HEK293 (cell line): ENCODE measurements at regions not wholly inside any gene's neighbourhood (a gene's known extent, or its start where the extent isn't known, plus 50 kb on each side); places are given as distances from the start of the nearest gene placed in this dataset.

Source experiments
- CTCF ChIA-PET: fragments of 350-600 bp; formaldehyde crosslinking; extraction: SDS; loops from one replicate; lab custom pipeline; 2021; ENCODE audit warnings: antibody characterized with exemption; lab: Yijun Ruan, JAX
- POLR2A ChIA-PET: fragments of 300-600 bp; formaldehyde crosslinking; extraction: SDS; loops from one replicate; lab custom pipeline; 2020; ENCODE audit warnings: antibody characterized with exemption, inconsistent platforms; lab: Yijun Ruan, JAX
- H3K27ac ChIP-seq: fragments of 200-500 bp; sonication (Bioruptor generic); 2 replicates; pipeline ENCODE4 v1.5.1; 2014; ENCODE audit warnings: low read depth, low read length, control low read depth, inconsistent platforms; ENCODE audit errors: extremely low read depth
- H3K36me3 ChIP-seq, 2 experiments: fragments of 200-500 bp in 1 of 2; sonication (Bioruptor generic) in 1 of 2; 1 replicate in 1 of 2; 2 replicates in 1 of 2; pipeline ENCODE4 v1.5.1; 2014 to 2017; ENCODE audit warnings: inconsistent platforms in 2 of 2, low read length in 2 of 2; ENCODE audit not compliant: control insufficient read depth in 2 of 2, insufficient read depth in 1 of 2
- H3K4me1 ChIP-seq: fragments of 200-500 bp; sonication (Bioruptor generic); 2 replicates; pipeline ENCODE4 v1.5.1; 2014; ENCODE audit warnings: mild to moderate bottlenecking, low read length, inconsistent platforms; ENCODE audit not compliant: control insufficient read depth, insufficient read depth
- H3K4me3 ChIP-seq: 2 replicates; pipeline ENCODE4 v1.5.1; 2011; ENCODE audit warnings: low read depth, mild to moderate bottlenecking, control low read depth, low read length, moderate library complexity
- H3K9me3 ChIP-seq: fragments of 200-500 bp; sonication (Bioruptor generic); 2 replicates; pipeline ENCODE4 v1.5.1; 2014; ENCODE audit warnings: low read depth, low read length, inconsistent platforms; ENCODE audit not compliant: control insufficient read depth, insufficient read depth
- EGR2 ChIP-seq: fragments of 450-650 bp; formaldehyde crosslinking; IDR thresholded peaks from 2 replicates; pipeline ENCODE4 v1.5.1; 2016; ENCODE audit warnings: low read depth, missing biosample characterization, missing genetic modification characterization
- KLF10 ChIP-seq: fragments of 450-650 bp; IDR thresholded peaks from 2 replicates; pipeline ENCODE4 v1.5.1; 2018; ENCODE audit warnings: missing biosample characterization, mild to moderate bottlenecking, missing genetic modification characterization
- SP2 ChIP-seq: fragments of 450-650 bp; formaldehyde crosslinking; IDR thresholded peaks from 2 replicates; pipeline ENCODE4 v1.5.1; 2016; ENCODE audit warnings: missing biosample characterization, missing genetic modification characterization
- ZNF157 ChIP-seq: fragments of 450-650 bp; formaldehyde crosslinking; IDR thresholded peaks from 2 replicates; pipeline ENCODE4 v1.5.1; 2016; ENCODE audit warnings: missing biosample characterization, missing genetic modification characterization
- ZNF184 ChIP-seq: fragments of 450-650 bp; IDR thresholded peaks from 2 replicates; pipeline ENCODE4 v1.5.1; 2018; ENCODE audit warnings: missing biosample characterization, mild to moderate bottlenecking, missing genetic modification characterization
- ZNF239 ChIP-seq: fragments of 450-650 bp; formaldehyde crosslinking; IDR thresholded peaks from 2 replicates; pipeline ENCODE4 v1.5.1; 2016; ENCODE audit warnings: missing biosample characterization, missing genetic modification characterization
- ZNF266 ChIP-seq: fragments of 450-650 bp; formaldehyde crosslinking; IDR thresholded peaks from 2 replicates; pipeline ENCODE4 v1.5.1; 2016; ENCODE audit warnings: missing biosample characterization, missing genetic modification characterization, low read depth
- ZNF280C ChIP-seq: fragments of 450-650 bp; formaldehyde crosslinking; IDR thresholded peaks from 2 replicates; pipeline ENCODE4 v1.5.1; 2016; ENCODE audit warnings: missing biosample characterization, missing genetic modification characterization
- ZNF324 ChIP-seq: fragments of 450-650 bp; formaldehyde crosslinking; IDR thresholded peaks from 2 replicates; pipeline ENCODE4 v1.5.1; 2016; ENCODE audit warnings: missing biosample characterization, missing genetic modification characterization
- ZNF513 ChIP-seq: fragments of 450-650 bp; IDR thresholded peaks from 2 replicates; pipeline ENCODE4 v1.5.1; 2018; ENCODE audit warnings: missing biosample characterization, missing genetic modification characterization
- ZNF548 ChIP-seq: fragments of 450-650 bp; formaldehyde crosslinking; IDR thresholded peaks from 2 replicates; pipeline ENCODE4 v1.5.1; 2016; ENCODE audit warnings: missing biosample characterization, missing genetic modification characterization
- ZNF621 ChIP-seq: fragments of 450-650 bp; formaldehyde crosslinking; IDR thresholded peaks from 2 replicates; pipeline ENCODE4 v1.5.1; 2017; ENCODE audit warnings: missing biosample characterization, missing genetic modification characterization
- ZNF654 ChIP-seq: fragments of 450-650 bp; formaldehyde crosslinking; IDR thresholded peaks from 2 replicates; pipeline ENCODE4 v1.5.1; 2016; ENCODE audit warnings: low read depth, missing biosample characterization, missing genetic modification characterization
- ZNF660 ChIP-seq: fragments of 450-650 bp; IDR thresholded peaks from 2 replicates; pipeline ENCODE4 v1.5.1; 2018; ENCODE audit warnings: missing biosample characterization, mild to moderate bottlenecking, missing genetic modification characterization
- ZNF692 ChIP-seq: fragments of 450-650 bp; formaldehyde crosslinking; IDR thresholded peaks from 2 replicates; pipeline ENCODE4 v1.5.1; 2016; ENCODE audit warnings: missing biosample characterization, missing genetic modification characterization
- TF ChIP-seq, protein P1 (sequence below): fragments of 450-650 bp; formaldehyde crosslinking; IDR thresholded peaks from 2 replicates; pipeline ENCODE4 v1.5.1; 2017; ENCODE audit warnings: missing biosample characterization, missing genetic modification characterization
- TF ChIP-seq, protein P2 (sequence below): fragments of 450-650 bp; formaldehyde crosslinking; IDR thresholded peaks from 2 replicates; pipeline ENCODE4 v1.5.1; 2016; ENCODE audit warnings: missing biosample characterization, missing genetic modification characterization
- TF ChIP-seq, protein P3 (sequence below): fragments of 450-650 bp; formaldehyde crosslinking; IDR thresholded peaks from 2 replicates; pipeline ENCODE4 v1.5.1; 2017; ENCODE audit warnings: missing biosample characterization, missing genetic modification characterization

- TF ChIP-seq ZNF266 (tag by site-specific recombination) = no peak
- TF ChIP-seq, protein P1, sequence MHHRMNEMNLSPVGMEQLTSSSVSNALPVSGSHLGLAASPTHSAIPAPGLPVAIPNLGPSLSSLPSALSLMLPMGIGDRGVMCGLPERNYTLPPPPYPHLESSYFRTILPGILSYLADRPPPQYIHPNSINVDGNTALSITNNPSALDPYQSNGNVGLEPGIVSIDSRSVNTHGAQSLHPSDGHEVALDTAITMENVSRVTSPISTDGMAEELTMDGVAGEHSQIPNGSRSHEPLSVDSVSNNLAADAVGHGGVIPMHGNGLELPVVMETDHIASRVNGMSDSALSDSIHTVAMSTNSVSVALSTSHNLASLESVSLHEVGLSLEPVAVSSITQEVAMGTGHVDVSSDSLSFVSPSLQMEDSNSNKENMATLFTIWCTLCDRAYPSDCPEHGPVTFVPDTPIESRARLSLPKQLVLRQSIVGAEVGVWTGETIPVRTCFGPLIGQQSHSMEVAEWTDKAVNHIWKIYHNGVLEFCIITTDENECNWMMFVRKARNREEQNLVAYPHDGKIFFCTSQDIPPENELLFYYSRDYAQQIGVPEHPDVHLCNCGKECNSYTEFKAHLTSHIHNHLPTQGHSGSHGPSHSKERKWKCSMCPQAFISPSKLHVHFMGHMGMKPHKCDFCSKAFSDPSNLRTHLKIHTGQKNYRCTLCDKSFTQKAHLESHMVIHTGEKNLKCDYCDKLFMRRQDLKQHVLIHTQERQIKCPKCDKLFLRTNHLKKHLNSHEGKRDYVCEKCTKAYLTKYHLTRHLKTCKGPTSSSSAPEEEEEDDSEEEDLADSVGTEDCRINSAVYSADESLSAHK (tag by site-specific recombination) = no peak
- TF ChIP-seq, protein P2, sequence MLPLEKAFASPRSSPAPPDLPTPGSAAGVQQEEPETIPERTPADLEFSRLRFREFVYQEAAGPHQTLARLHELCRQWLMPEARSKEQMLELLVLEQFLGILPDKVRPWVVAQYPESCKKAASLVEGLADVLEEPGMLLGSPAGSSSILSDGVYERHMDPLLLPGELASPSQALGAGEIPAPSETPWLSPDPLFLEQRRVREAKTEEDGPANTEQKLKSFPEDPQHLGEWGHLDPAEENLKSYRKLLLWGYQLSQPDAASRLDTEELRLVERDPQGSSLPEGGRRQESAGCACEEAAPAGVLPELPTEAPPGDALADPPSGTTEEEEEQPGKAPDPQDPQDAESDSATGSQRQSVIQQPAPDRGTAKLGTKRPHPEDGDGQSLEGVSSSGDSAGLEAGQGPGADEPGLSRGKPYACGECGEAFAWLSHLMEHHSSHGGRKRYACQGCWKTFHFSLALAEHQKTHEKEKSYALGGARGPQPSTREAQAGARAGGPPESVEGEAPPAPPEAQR (tag by site-specific recombination) = no peak
- no peak for TF ChIP-seq ZNF513 (tag by site-specific recombination)
- TF ChIP-seq ZNF621 = no peak
- TF ChIP-seq KLF10 (tag by site-specific recombination) = no peak
- no peak for TF ChIP-seq ZNF239 (tag by site-specific recombination)
- TF ChIP-seq SP2 (tag by site-specific recombination) = no peak
- no peak for TF ChIP-seq ZNF692 (tag by site-specific recombination)
- TF ChIP-seq ZNF324 = no peak
- no peak for TF ChIP-seq ZNF280C (tag by site-specific recombination)
- no peak for TF ChIP-seq ZNF654 (tag by site-specific recombination)
- Histone ChIP-seq H3K4me1 (no peaks in the 10 kb centered on the region), H3K4me3 (no peak overlapping the region), H3K36me3 (no peaks in the 10 kb centered on the region), H3K9me3 (no peaks in the 10 kb centered on the region), H3K27ac (no peak overlapping the region)
- CTCF ChIA-PET = interaction anchor here (0.9 kb wide), 1 partner anchor 21 kb away, joined by 8 read pairs; no protein-coding TSS in a partner anchor
- POLR2A ChIA-PET = no interaction called here
These were observed 55.4 kb downstream of the GSX1 start for GRCh38 chr13:27847669-27848068.

DNA sequence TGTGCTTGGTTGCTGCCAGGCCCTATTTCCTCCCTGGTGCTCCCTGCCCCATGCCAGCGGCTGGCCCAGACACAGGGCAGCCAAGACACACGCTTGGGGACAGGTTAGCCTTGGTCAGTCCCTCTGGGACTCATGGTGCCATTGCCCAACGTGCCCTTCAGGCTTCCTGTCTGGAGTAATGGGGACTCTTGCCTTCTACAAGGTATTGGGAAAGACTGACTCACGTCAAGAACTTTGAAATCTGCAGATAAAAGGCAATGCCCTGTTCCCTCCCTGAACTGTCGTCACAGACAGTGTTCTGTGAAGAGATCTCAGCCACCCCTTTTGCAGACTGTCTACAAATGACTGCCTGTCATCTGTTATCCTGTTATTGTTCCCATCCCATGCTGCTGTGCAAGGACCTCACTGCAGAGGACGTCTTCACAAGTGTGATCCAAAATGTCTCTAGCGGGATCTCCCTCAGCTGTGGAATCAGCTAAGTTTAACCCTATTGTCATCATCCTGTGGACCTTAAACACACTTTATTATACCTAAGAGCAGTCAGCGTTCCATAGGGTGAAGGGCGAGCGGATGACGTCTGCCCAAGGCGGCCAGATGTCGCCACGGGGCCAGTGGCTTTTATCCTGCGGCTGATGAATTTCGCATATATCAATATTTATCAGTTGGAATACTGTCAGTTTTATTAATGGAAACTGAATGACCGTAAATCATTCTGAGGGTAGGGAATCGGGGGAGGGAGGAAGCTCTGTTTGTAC lies 59.0 kb downstream of the GSX1 start:
- Histone ChIP-seq H3K27ac (no peak overlapping the region), H3K36me3 (no peaks in the 10 kb centered on the region), H3K9me3 (no peaks in the 10 kb centered on the region), H3K4me1 (no peaks in the 10 kb centered on the region), H3K4me3 (no peak overlapping the region)
- CTCF ChIA-PET = interaction anchor here (0.9 kb wide), 1 partner anchor 18 kb away, joined by 3 read pairs; no protein-coding TSS in a partner anchor
- POLR2A ChIA-PET = no interaction called here
- no peak for TF ChIP-seq ZNF692 (tag by site-specific recombination)
- no peak for TF ChIP-seq EGR2
- no peak for TF ChIP-seq ZNF660 (tag by site-specific recombination)
- TF ChIP-seq ZNF184 (tag by site-specific recombination) = no peak
- TF ChIP-seq ZNF157 = no peak
- TF ChIP-seq, protein P3, sequence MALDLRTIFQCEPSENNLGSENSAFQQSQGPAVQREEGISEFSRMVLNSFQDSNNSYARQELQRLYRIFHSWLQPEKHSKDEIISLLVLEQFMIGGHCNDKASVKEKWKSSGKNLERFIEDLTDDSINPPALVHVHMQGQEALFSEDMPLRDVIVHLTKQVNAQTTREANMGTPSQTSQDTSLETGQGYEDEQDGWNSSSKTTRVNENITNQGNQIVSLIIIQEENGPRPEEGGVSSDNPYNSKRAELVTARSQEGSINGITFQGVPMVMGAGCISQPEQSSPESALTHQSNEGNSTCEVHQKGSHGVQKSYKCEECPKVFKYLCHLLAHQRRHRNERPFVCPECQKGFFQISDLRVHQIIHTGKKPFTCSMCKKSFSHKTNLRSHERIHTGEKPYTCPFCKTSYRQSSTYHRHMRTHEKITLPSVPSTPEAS (tag by site-specific recombination) = no peak
- TF ChIP-seq ZNF324 = no peak
- no peak for TF ChIP-seq ZNF266 (tag by site-specific recombination)
- no peak for TF ChIP-seq ZNF548
